NCI-H128 (cell line): ENCODE measurements at regions not wholly inside any gene's neighbourhood (a gene's known extent, or its start where the extent isn't known, plus 50 kb on each side); places are given as distances from the start of the nearest gene placed in this dataset.
"Not testable (repeated sequence)": the region's sequence is repeated elsewhere in the genome, so short reads cannot be mapped to it uniquely, and the experiment has no call there.

Experiments used
- DNase-seq: peaks from one replicate; lab custom pipeline; 2025; ENCODE audit not compliant: unreplicated experiment; lab: John Stamatoyannopoulos, UW

DNA sequence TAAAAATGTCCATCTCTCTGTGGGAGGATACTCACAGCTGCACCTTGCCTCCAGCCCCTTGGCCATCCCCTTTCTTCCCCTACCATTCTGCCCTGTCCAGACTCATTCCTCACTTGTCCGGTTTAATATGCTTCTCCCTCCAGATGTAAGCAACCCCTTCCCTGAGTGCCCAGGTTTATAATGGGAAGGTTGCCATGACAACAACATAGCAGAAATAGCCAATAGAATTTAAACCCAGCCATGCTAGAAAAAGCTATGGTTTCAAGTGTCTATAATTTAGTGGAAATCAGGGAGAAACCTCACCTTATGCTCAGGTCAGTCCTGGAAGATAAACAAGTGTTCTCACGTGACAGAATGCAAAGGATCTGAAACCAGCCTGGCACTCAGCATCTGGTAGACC lies 196.0 kb upstream of the FZD8 start:
- DNase-seq = no peak

GRCh38 chr10:35835545-35835944 lies 193.4 kb upstream of the FZD8 start:
- no peak for DNase-seq

DNA sequence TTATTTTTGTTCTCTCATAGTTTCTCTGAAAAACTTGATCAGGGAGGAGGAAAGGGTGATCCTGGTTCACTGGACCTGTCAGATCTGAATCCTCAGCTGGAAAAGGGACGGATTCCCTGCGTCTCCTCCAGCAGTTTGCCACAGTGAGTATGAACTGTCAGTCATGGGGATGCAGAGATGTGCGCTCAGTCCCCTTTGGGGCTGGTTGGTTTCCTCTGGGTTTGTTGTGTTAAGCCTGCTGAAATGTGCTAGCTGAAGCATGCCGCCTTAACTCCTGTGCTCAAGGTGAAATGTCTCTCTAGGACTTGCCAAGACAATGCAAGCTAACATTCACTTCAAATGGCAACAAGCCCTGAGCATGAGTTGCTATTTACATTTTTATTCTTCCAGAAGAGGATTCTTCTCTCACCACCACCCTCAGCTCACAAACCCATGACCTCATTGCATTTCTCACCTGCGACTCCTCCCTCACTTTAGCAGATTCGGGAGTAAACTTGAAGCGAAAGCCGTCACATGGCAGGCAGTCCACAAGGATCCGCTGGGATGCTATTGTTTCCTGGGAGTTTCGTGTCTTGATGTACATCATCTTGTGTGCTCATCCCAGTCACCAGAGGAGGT lies 192.9 kb upstream of the FZD8 start:
- no peak for DNase-seq

DNA sequence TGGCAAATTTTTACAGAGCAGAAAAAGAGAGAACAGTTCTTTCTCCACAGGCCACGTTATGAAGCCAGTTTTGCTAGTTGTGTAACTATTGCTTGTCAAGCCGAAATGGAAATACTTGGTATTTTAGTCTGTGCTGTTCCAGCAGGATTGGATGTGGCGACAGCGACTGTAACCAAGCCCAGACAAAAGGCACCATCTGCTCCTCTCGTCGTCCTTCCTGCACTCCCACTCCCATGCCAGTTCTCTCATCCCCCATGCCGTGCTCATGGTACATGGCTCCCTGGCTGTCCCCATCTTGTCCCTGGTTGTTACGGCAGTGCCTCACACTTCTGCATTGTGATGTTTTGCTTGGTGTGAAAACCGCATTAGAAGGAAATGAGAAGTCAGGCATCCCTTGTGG lies 185.7 kb upstream of the FZD8 start:
- no peak for DNase-seq

DNA sequence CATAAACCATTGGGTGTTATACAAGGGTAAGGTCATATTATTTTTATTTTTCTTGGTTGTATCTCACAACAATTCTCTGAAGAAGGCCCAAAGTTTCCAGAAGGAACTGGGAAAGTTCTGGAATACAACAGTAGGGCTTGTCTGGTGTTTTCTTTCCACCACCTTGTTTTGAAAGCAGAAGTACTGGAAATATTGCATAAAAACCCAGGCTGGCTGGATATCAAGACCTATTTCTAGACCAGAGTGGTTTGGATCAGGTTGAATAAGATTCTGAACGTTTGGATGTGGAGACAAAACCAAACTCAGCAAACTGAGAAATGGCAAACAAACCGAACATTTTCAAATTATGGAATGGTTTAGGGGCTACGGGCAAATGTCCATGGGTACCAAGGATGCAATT lies 182.6 kb upstream of the FZD8 start:
- no peak for DNase-seq

GRCh38 chr10:35822316-35822715 lies 180.2 kb upstream of the FZD8 start:
- DNase-seq = no peak

DNA sequence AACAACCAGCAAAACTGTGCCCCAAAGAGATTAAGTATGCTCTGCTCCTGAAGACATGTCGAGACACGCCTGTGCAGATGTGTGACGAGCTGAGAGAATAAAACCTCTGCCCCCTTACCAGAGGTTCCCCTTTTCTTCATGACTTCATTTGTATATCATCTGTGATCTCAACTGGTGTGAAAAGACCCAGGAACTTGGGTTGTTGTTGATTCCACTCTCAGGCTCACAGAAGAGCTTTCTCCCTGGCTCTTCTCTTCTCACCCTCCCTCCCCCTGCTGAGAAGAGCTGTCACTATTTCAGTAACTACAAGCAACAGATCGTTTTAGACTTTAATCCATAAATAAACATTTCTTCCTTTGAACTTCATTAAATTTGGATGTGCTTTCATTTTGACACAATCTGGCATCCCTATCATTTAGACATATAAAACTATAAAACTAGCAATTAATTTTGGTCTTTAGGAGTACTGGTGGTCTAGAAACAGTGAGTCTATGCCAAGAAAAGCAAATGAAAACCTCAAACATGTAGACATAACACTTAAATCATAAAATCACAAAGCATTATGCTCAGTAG lies 179.3 kb upstream of the FZD8 start:
- DNase-seq = no peak

GRCh38 chr10:35819736-35820135 lies 177.6 kb upstream of the FZD8 start:
- no peak for DNase-seq

- no peak for DNase-seq
Measured at GRCh38 chr10:35819011-35819410, 176.9 kb upstream of the FZD8 start.

DNA sequence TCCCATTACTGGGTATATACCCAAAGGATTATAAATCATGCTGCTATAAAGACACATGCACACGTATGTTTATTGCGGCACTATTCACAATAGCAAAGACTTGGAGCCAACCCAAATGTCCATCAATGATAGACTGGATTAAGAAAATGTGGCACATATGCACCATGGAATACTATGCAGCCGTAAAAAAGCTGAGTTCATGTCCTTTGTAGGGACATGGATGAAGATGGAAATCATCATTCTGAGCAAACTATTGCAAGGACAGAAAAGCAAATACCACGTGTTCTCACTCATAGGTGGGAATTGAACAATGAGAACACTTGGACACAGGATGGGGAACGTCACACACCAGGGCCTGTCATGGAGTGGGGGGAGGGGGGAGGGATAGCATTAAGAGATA lies 175.0 kb upstream of the FZD8 start:
- not testable (repeated sequence) for DNase-seq

- DNase-seq = no peak
Measured at GRCh38 chr10:35813219-35813618, 171.1 kb upstream of the FZD8 start.

- DNase-seq = no peak
Measured at GRCh38 chr10:35808344-35808743, 166.2 kb upstream of the FZD8 start.

GRCh38 chr10:35803046-35803445 lies 160.9 kb upstream of the FZD8 start:
- no peak for DNase-seq

DNA sequence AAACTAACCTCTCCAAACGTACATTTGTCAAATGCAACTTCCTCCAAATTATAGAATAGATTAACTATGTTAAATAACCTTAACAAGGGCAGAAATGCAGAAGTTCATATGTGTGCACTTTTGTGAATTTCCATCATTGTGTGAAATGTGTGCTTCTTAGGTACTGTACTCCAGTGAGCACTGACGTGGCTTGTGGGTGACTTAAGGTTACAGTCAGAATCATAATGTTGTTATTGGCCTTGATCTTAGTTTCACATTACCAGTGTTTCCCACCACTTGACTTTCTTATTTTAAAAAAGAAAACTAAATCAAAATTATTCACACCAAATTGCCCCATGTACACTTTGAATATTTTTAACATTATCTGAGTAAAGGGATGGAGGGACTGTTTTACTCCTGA lies 155.1 kb upstream of the FZD8 start:
- DNase-seq = no peak

- DNase-seq = no peak
Measured at GRCh38 chr10:35795131-35795824, 153.2 kb upstream of the FZD8 start.

GRCh38 chr10:35794703-35795102 lies 152.6 kb upstream of the FZD8 start:
- DNase-seq = no peak

DNA sequence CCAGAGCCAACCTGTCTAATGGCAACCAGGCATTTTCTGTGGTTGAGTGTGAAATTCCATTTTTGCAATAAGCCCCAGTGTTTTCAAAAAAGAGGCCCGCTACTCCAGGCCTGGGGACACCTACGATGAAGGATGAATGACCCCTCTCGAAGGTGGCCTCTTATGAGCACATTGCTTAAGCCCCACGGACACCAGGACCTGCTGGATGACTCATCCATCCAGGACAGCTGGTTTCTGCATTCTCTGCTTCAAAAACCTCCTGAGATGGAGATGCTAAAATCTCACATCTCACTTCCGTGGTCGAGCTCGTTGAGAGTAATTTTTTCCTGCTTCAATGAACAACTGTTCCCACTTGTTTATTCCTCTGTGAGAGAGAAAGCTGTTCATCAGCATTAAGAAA lies 150.2 kb upstream of the FZD8 start:
- DNase-seq = no peak

GRCh38 chr10:35789996-35790395 lies 147.9 kb upstream of the FZD8 start:
- no peak for DNase-seq

- no peak for DNase-seq
Measured at GRCh38 chr10:35784751-35785150, 142.7 kb upstream of the FZD8 start.

- DNase-seq = no peak
Measured at GRCh38 chr10:35783305-35783838, 141.3 kb upstream of the FZD8 start.

DNA sequence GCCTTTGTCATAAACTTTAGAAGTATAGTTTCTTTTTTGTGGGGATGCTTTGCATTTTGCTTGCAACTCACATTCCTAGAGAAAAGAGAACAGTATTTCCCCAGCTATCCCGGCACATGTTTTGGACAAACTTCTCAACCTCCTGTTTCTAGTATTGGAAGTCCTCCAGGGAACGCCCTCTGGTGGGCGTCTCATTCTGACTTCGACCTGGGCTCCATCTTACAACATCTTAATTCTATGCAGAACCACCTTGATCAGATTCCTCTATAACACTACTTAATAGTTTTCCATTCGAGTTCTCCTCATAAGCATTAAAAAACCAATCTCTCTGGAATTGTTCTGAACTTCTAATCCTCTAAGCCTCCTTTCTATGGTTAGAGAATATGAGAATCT lies 139.5 kb upstream of the FZD8 start:
- no peak for DNase-seq

GRCh38 chr10:35780970-35781642 lies 139.0 kb upstream of the FZD8 start:
- no peak for DNase-seq
